ENCODE measurements at regions not wholly inside any gene's neighbourhood (a gene's known extent, or its start where the extent isn't known, plus 50 kb on each side); places are given as distances from the start of the nearest gene placed in this dataset.
"Not testable (repeated sequence)": the region's sequence is repeated elsewhere in the genome, so short reads cannot be mapped to it uniquely, and the experiment has no call there.

DNA sequence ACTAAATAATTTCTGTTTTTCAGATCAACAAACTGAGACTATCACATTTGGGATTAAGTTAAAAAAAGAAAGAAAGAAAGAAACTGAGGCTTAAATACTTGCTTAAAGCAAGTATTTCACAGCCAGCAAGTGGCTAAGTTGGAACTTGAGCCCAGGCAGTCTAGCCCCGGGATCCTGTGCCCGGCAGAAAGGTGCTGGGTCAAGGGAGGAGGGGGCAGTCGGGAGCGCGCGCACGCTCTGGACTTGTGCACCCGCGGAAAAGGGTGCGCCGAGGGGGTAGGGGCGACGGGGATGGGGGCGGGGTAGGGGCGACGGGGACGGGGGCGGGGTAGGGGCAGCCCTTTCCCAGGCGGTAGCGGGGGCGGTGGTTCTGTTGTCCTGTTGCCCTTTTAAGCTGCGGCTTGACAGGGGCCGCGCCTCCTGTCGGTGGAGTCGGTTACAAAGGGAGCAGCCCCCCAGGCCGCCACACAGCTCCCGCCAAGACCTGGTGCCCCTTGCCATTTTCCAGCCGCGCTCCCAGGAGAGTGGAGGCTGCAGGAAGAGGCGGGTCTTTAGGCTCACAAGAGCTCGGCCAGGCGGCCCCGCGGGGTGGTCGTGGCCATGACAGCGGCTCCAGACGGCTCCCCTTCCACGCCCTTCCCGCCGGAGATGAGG lies 60.6 kb downstream of the GOLGA8T start:
- H4K20me1 ChIP-seq (ENCODE audit: insufficient read depth, poor library complexity, severe bottlenecking); H3K79me2 ChIP-seq; H3K36me3 ChIP-seq (replicated peaks; ENCODE audit: insufficient read depth, low read depth); H3K4me3 ChIP-seq; H3K9me3 ChIP-seq (ENCODE audit: low read depth); H3K27me3 ChIP-seq; H3K9me2 ChIP-seq (replicated peaks; ENCODE audit: insufficient read depth); H3K27ac ChIP-seq; H3K4me1 ChIP-seq (ENCODE audit: insufficient read depth): not testable (repeated sequence)
- TF ChIP-seq, protein P1, sequence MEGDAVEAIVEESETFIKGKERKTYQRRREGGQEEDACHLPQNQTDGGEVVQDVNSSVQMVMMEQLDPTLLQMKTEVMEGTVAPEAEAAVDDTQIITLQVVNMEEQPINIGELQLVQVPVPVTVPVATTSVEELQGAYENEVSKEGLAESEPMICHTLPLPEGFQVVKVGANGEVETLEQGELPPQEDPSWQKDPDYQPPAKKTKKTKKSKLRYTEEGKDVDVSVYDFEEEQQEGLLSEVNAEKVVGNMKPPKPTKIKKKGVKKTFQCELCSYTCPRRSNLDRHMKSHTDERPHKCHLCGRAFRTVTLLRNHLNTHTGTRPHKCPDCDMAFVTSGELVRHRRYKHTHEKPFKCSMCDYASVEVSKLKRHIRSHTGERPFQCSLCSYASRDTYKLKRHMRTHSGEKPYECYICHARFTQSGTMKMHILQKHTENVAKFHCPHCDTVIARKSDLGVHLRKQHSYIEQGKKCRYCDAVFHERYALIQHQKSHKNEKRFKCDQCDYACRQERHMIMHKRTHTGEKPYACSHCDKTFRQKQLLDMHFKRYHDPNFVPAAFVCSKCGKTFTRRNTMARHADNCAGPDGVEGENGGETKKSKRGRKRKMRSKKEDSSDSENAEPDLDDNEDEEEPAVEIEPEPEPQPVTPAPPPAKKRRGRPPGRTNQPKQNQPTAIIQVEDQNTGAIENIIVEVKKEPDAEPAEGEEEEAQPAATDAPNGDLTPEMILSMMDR (IDR thresholded peaks at IDR 0.05; ENCODE audit: poor library complexity), result peak; percentile 10
- Histone ChIP-seq H3K4me2 (peak overlapping the region; percentile 88), H2AFZ (peak overlapping the region; percentile 76)
- peak; percentile 24 for DNase-seq (ENCODE audit: low spot score)
- WGBS (ENCODE audit: low lambda C conversion rate, missing lambda C conversion rate), result no CpG with 5 or more reads among the region's 41 CpGs

GRCh38 chr15:30196009-30196375 lies 61.1 kb downstream of the GOLGA8T start:
- peak; percentile 50 for DNase-seq (ENCODE audit: low spot score)
- not testable (repeated sequence) for H3K4me1 ChIP-seq (ENCODE audit: insufficient read depth); H3K9me3 ChIP-seq (ENCODE audit: low read depth); H4K20me1 ChIP-seq (ENCODE audit: insufficient read depth, poor library complexity, severe bottlenecking); H3K27ac ChIP-seq; H3K36me3 ChIP-seq (replicated peaks; ENCODE audit: insufficient read depth, low read depth); H3K9me2 ChIP-seq (replicated peaks; ENCODE audit: insufficient read depth); H3K79me2 ChIP-seq; H3K27me3 ChIP-seq
- H3K4me3 ChIP-seq, result peak overlapping the region; percentile 39
- WGBS (ENCODE audit: low lambda C conversion rate, missing lambda C conversion rate), result 0% methylated on average over 12 of the region's 32 CpGs
- peak overlapping the region; percentile 88 for H3K4me2 ChIP-seq
- peak overlapping the region; percentile 76 for H2AFZ ChIP-seq

DNA sequence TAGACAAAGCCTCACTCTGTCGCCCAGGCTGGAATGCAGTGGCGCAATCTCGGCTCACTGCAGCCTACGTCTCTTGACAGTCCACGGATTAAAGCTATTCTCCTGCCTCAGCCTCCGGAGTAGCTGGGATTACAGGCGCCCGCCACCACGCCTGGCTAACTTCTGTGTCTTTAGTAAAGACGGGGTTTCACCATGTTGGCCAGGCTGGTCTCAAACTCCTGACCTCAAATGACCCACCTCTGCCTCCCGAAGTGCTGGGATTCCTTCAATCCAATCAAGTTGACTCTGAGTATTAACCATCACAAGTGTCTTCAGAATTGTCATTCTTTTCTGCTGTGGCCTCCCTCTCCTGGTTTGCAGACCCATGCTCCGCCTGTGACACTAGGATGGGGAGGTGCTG lies 61.9 kb downstream of the GOLGA8T start:
- not testable (repeated sequence) for H4K20me1 ChIP-seq (ENCODE audit: insufficient read depth, poor library complexity, severe bottlenecking); H3K27me3 ChIP-seq; H3K9me2 ChIP-seq (replicated peaks; ENCODE audit: insufficient read depth); H3K36me3 ChIP-seq (replicated peaks; ENCODE audit: insufficient read depth, low read depth); DNase-seq (ENCODE audit: low spot score); H2AFZ ChIP-seq; H3K9me3 ChIP-seq (ENCODE audit: low read depth); H3K79me2 ChIP-seq; H3K4me1 ChIP-seq (ENCODE audit: insufficient read depth); H3K27ac ChIP-seq; H3K4me3 ChIP-seq
- peak overlapping the region; percentile 88 for H3K4me2 ChIP-seq
- WGBS (ENCODE audit: low lambda C conversion rate, missing lambda C conversion rate), result 44% methylated on average over 8 of the region's 12 CpGs

GRCh38 chr15:30201517-30201916 lies 66.7 kb downstream of the GOLGA8T start:
- not testable (repeated sequence) for H3K4me2 ChIP-seq; H4K20me1 ChIP-seq (ENCODE audit: insufficient read depth, poor library complexity, severe bottlenecking)

GRCh38 chr15:30213733-30214132 lies 78.9 kb downstream of the GOLGA8T start:
- H3K4me1 ChIP-seq (ENCODE audit: insufficient read depth); H3K36me3 ChIP-seq (replicated peaks; ENCODE audit: insufficient read depth, low read depth); H3K79me2 ChIP-seq; H3K9me2 ChIP-seq (replicated peaks; ENCODE audit: insufficient read depth); H3K4me2 ChIP-seq; H2AFZ ChIP-seq; DNase-seq (ENCODE audit: low spot score); H3K9me3 ChIP-seq (ENCODE audit: low read depth); H3K4me3 ChIP-seq; H3K27me3 ChIP-seq; H3K27ac ChIP-seq; H4K20me1 ChIP-seq (ENCODE audit: insufficient read depth, poor library complexity, severe bottlenecking): not testable (repeated sequence)
- no CpG with 5 or more reads among the region's 5 CpGs for WGBS (ENCODE audit: low lambda C conversion rate, missing lambda C conversion rate)

More at GRCh38 chr15:30201517-30201916, 66.7 kb downstream of the GOLGA8T start:
- 95% methylated on average over 3 of the region's 4 CpGs for WGBS (ENCODE audit: low lambda C conversion rate, missing lambda C conversion rate)
- DNase-seq (ENCODE audit: low spot score); H3K27ac ChIP-seq; H2AFZ ChIP-seq; H3K4me3 ChIP-seq; H3K79me2 ChIP-seq; H3K27me3 ChIP-seq; H3K9me3 ChIP-seq (ENCODE audit: low read depth); H3K9me2 ChIP-seq (replicated peaks; ENCODE audit: insufficient read depth); H3K4me1 ChIP-seq (ENCODE audit: insufficient read depth); H3K36me3 ChIP-seq (replicated peaks; ENCODE audit: insufficient read depth, low read depth): not testable (repeated sequence)

DNA sequence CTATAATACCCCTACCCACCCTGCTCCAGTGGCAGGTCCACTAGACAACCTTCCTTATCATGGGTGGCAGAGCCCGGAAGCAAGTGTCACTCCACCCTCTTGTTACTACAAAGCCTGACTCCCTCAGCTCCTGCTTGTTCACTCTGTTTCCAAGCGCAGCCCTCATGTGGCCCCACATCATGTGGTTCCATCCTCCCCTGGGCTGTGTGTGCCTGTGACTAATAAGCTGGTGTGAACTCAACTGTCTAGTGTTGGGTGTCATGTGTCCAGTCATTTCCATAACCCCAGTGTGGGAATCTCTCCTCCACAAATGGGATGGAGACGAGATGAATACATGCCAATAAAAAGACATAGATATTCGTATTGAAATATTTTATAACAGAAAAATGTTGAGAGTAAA lies 87.0 kb downstream of the GOLGA8T start:
- H3K27me3 ChIP-seq; H3K4me1 ChIP-seq (ENCODE audit: insufficient read depth); DNase-seq (ENCODE audit: low spot score); H2AFZ ChIP-seq; H3K36me3 ChIP-seq (replicated peaks; ENCODE audit: insufficient read depth, low read depth); H3K79me2 ChIP-seq; H4K20me1 ChIP-seq (ENCODE audit: insufficient read depth, poor library complexity, severe bottlenecking); H3K4me2 ChIP-seq; H3K9me3 ChIP-seq (ENCODE audit: low read depth); H3K9me2 ChIP-seq (replicated peaks; ENCODE audit: insufficient read depth); H3K4me3 ChIP-seq; H3K27ac ChIP-seq: not testable (repeated sequence)
- no CpG with 5 or more reads among the region's 4 CpGs for WGBS (ENCODE audit: low lambda C conversion rate, missing lambda C conversion rate)

GRCh38 chr15:30222798-30223591 lies 88.1 kb downstream of the GOLGA8T start:
- not testable (repeated sequence) for H2AFZ ChIP-seq; H3K27me3 ChIP-seq; H3K9me3 ChIP-seq (ENCODE audit: low read depth); H4K20me1 ChIP-seq (ENCODE audit: insufficient read depth, poor library complexity, severe bottlenecking); H3K9me2 ChIP-seq (replicated peaks; ENCODE audit: insufficient read depth); H3K79me2 ChIP-seq; H3K4me2 ChIP-seq; H3K4me3 ChIP-seq; H3K4me1 ChIP-seq (ENCODE audit: insufficient read depth); DNase-seq (ENCODE audit: low spot score); H3K27ac ChIP-seq; H3K36me3 ChIP-seq (replicated peaks; ENCODE audit: insufficient read depth, low read depth)
- WGBS (ENCODE audit: low lambda C conversion rate, missing lambda C conversion rate), result 0% methylated on average over 8 of the region's 91 CpGs
